ENCODE measurements at regions not wholly inside any gene's neighbourhood (a gene's known extent, or its start where the extent isn't known, plus 50 kb on each side); places are given as distances from the start of the nearest gene placed in this dataset.
"Not testable (repeated sequence)": the region's sequence is repeated elsewhere in the genome, so short reads cannot be mapped to it uniquely, and the experiment has no call there.

- Histone ChIP-seq H3K27me3 (no peaks in the 10 kb centered on the region), H3K4me1 (no peaks in the 10 kb centered on the region), H3K9me3 (no peaks in the 10 kb centered on the region), H3K4me3 (no peak overlapping the region), H3K27ac (no peak overlapping the region), H3K36me3 (no peaks in the 10 kb centered on the region)
- no peak for TF ChIP-seq EP300 (IDR thresholded peaks at IDR 0.05)
- TF ChIP-seq POLR2A (IDR thresholded peaks at IDR 0.05): no peak
- no peak for TF ChIP-seq CTCF (IDR thresholded peaks at IDR 0.05)
- no peak for TF ChIP-seq POLR2AphosphoS5 (IDR thresholded peaks at IDR 0.05)
- WGBS, 2 donors: 82 to 86% methylated on average over 2 of the region's 2 CpGs
- ATAC-seq (ENCODE audit: low FRiP score in 2 of 2) (no peak), DNase-seq (no peak)
Observed at GRCh38 chr2:186940463-186940862, 91.5 kb upstream of the ZSWIM2 start.

GRCh38 chr2:186934420-186934819 is 85.5 kb upstream of the ZSWIM2 start:
- no peak for ATAC-seq (ENCODE audit: low FRiP score in 2 of 2)
- no peak overlapping the region for H3K27ac ChIP-seq
- H3K9me3 ChIP-seq: no peaks in the 10 kb centered on the region
- no peak for DNase-seq
- no peak overlapping the region for H3K4me3 ChIP-seq
- 90 to 94% methylated on average over 4 of the region's 4 CpGs for WGBS, 2 donors
- H3K27me3 ChIP-seq: no peaks in the 10 kb centered on the region
- TF ChIP-seq POLR2AphosphoS5 (IDR thresholded peaks at IDR 0.05) (no peak), EP300 (IDR thresholded peaks at IDR 0.05) (no peak), POLR2A (IDR thresholded peaks at IDR 0.05) (no peak), CTCF (IDR thresholded peaks at IDR 0.05) (no peak)
- H3K36me3 ChIP-seq: no peaks in the 10 kb centered on the region
- no peaks in the 10 kb centered on the region for H3K4me1 ChIP-seq

GRCh38 chr2:186927867-186928191 is 78.9 kb upstream of the ZSWIM2 start:
- no peak for DNase-seq
- no peaks in the 10 kb centered on the region for H3K9me3 ChIP-seq
- no peak overlapping the region for H3K27ac ChIP-seq
- H3K4me3 ChIP-seq: no peak overlapping the region
- no peak for TF ChIP-seq POLR2AphosphoS5 (IDR thresholded peaks at IDR 0.05)
- H3K27me3 ChIP-seq: no peaks in the 10 kb centered on the region
- ATAC-seq (ENCODE audit: low FRiP score in 2 of 2): no peak
- H3K4me1 ChIP-seq: no peaks in the 10 kb centered on the region
- no peaks in the 10 kb centered on the region for H3K36me3 ChIP-seq

GRCh38 chr2:186927185-186927866 is 78.4 kb upstream of the ZSWIM2 start:
- no peak for ATAC-seq (ENCODE audit: low FRiP score in 2 of 2)
- H3K4me3 ChIP-seq: no peak overlapping the region
- DNase-seq: no peak
- H3K27ac ChIP-seq: no peak overlapping the region
- H3K27me3 ChIP-seq: no peaks in the 10 kb centered on the region
- no peaks in the 10 kb centered on the region for H3K9me3 ChIP-seq
- H3K4me1 ChIP-seq: no peaks in the 10 kb centered on the region
- 96 to 99% methylated on average over 4 of the region's 4 CpGs for WGBS, 2 donors
- TF ChIP-seq CTCF (IDR thresholded peaks at IDR 0.05) (no peak), POLR2AphosphoS5 (IDR thresholded peaks at IDR 0.05) (no peak), POLR2A (IDR thresholded peaks at IDR 0.05) (no peak), EP300 (IDR thresholded peaks at IDR 0.05) (no peak)
- no peaks in the 10 kb centered on the region for H3K36me3 ChIP-seq

- TF ChIP-seq POLR2AphosphoS5 (IDR thresholded peaks at IDR 0.05): no peak
- no peak for TF ChIP-seq EP300 (IDR thresholded peaks at IDR 0.05)
- no peak for TF ChIP-seq POLR2A (IDR thresholded peaks at IDR 0.05)
- no peak for TF ChIP-seq CTCF (IDR thresholded peaks at IDR 0.05)
- no peak for DNase-seq
- Histone ChIP-seq H3K4me3 (no peak overlapping the region), H3K36me3 (no peaks in the 10 kb centered on the region), H3K4me1 (no peaks in the 10 kb centered on the region), H3K27me3 (no peaks in the 10 kb centered on the region), H3K27ac (no peak overlapping the region), H3K9me3 (no peaks in the 10 kb centered on the region)
- no peak for ATAC-seq (ENCODE audit: low FRiP score in 2 of 2)
- WGBS, 2 donors: 3 to 92% methylated on average over 1 of the region's 1 CpG
Observed at GRCh38 chr2:186925514-186925913, 76.5 kb upstream of the ZSWIM2 start.

- not testable (repeated sequence) for H3K4me1 ChIP-seq; H3K27ac ChIP-seq; DNase-seq; H3K9me3 ChIP-seq; ATAC-seq (ENCODE audit: low FRiP score in 2 of 2); H3K4me3 ChIP-seq; H3K36me3 ChIP-seq; H3K27me3 ChIP-seq
- WGBS, 2 donors: 97 to 100% methylated on average over 3 of the region's 3 CpGs
Observed at GRCh38 chr2:186922316-186922715, 73.3 kb upstream of the ZSWIM2 start.

Measured in upper lobe of left lung (tissue), 6 donors.